Activated naive CD8-positive, alpha-beta T cell treated with anti-CD3 and anti-CD28 coated beads, Interleukin-2, amount 50 U/mL, for 24 hours (primary cell): ENCODE measurements at regions not wholly inside any gene's neighbourhood (a gene's known extent, or its start where the extent isn't known, plus 50 kb on each side); places are given as distances from the start of the nearest gene placed in this dataset.

Experiments used
- ATAC-seq: fragments of 150-1000 bp; cut with Tn5 transposase; one replicate; pipeline ENCODE4 v1.10.0; 2021
- DNase-seq: peaks from one replicate; pipeline ENCODE4 v3.0.0; 2021
- H3K27ac Mint-ChIP-seq: one replicate; pipeline ENCODE4 v1.8.0; 2021; ENCODE audit warnings: mild to moderate bottlenecking, mixed read lengths
- H3K27me3 Mint-ChIP-seq: one replicate; pipeline ENCODE4 v1.8.0; 2021; ENCODE audit warnings: mixed read lengths
- H3K36me3 Mint-ChIP-seq: one replicate; pipeline ENCODE4 v1.8.0; 2021; ENCODE audit warnings: low read depth, mixed read lengths
- H3K4me1 Mint-ChIP-seq: one replicate; pipeline ENCODE4 v1.8.0; 2021; ENCODE audit warnings: mixed read lengths
- H3K4me3 Mint-ChIP-seq: one replicate; pipeline ENCODE4 v1.8.0; 2021; ENCODE audit warnings: mild to moderate bottlenecking, moderate library complexity, mixed read lengths
- H3K9me3 Mint-ChIP-seq: one replicate; pipeline ENCODE4 v1.8.0; 2021; ENCODE audit warnings: mixed read lengths

- no peak for ATAC-seq
- peaks cover 5% of the 10 kb centered on the region for H3K27me3 Mint-ChIP-seq
Observed at GRCh38 chr22:34886391-34886790, 179.6 kb upstream of the ISX start.

GRCh38 chr22:34886812-34887211 is 179.1 kb upstream of the ISX start:
- ATAC-seq (no peak), DNase-seq (no peak)
- H3K9me3 Mint-ChIP-seq = peaks cover 20% of the 10 kb centered on the region
- no peaks in the 10 kb centered on the region for H3K4me1 Mint-ChIP-seq
- peaks cover 2% of the 10 kb centered on the region for H3K36me3 Mint-ChIP-seq
- no peak overlapping the region for H3K4me3 Mint-ChIP-seq
- H3K27ac Mint-ChIP-seq = no peak overlapping the region
- peaks cover 6% of the 10 kb centered on the region for H3K27me3 Mint-ChIP-seq

More at GRCh38 chr22:34886391-34886790, 179.6 kb upstream of the ISX start:
- H3K36me3 Mint-ChIP-seq = peaks cover 2% of the 10 kb centered on the region
- no peak overlapping the region for H3K4me3 Mint-ChIP-seq
- no peak overlapping the region for H3K27ac Mint-ChIP-seq
- no peak for DNase-seq
- H3K4me1 Mint-ChIP-seq = no peaks in the 10 kb centered on the region
- H3K9me3 Mint-ChIP-seq = peaks cover 20% of the 10 kb centered on the region

- no peaks in the 10 kb centered on the region for H3K27me3 Mint-ChIP-seq
- no peaks in the 10 kb centered on the region for H3K9me3 Mint-ChIP-seq
- H3K27ac Mint-ChIP-seq = no peak overlapping the region
- no peak for DNase-seq
- no peaks in the 10 kb centered on the region for H3K36me3 Mint-ChIP-seq
- no peak for ATAC-seq
- H3K4me1 Mint-ChIP-seq = no peaks in the 10 kb centered on the region
- H3K4me3 Mint-ChIP-seq = no peak overlapping the region
Observed at GRCh38 chr22:34897126-34897525, 168.8 kb upstream of the ISX start.

- Mint-ChIP-seq H3K9me3 (no peaks in the 10 kb centered on the region), H3K36me3 (no peaks in the 10 kb centered on the region), H3K4me3 (no peak overlapping the region), H3K27ac (no peak overlapping the region), H3K4me1 (no peaks in the 10 kb centered on the region), H3K27me3 (peaks cover 3% of the 10 kb centered on the region)
- ATAC-seq (no peak), DNase-seq (no peak)
Observed at GRCh38 chr22:34902335-34902734, 163.6 kb upstream of the ISX start.

- ATAC-seq = no peak
- no peak overlapping the region for H3K27ac Mint-ChIP-seq
- H3K4me3 Mint-ChIP-seq = no peak overlapping the region
- DNase-seq = no peak
- H3K4me1 Mint-ChIP-seq = no peaks in the 10 kb centered on the region
- H3K9me3 Mint-ChIP-seq = peaks cover 10% of the 10 kb centered on the region
- peaks cover 5% of the 10 kb centered on the region for H3K27me3 Mint-ChIP-seq
- H3K36me3 Mint-ChIP-seq = no peaks in the 10 kb centered on the region
Observed at GRCh38 chr22:34903416-34903815, 162.5 kb upstream of the ISX start.

GRCh38 chr22:34904486-34904885 is 161.5 kb upstream of the ISX start:
- ATAC-seq = no peak
- Mint-ChIP-seq H3K27ac (no peak overlapping the region), H3K27me3 (peaks cover 5% of the 10 kb centered on the region), H3K9me3 (peaks cover 11% of the 10 kb centered on the region), H3K4me3 (no peak overlapping the region), H3K36me3 (no peaks in the 10 kb centered on the region), H3K4me1 (no peaks in the 10 kb centered on the region)
- DNase-seq = no peak

GRCh38 chr22:34913826-34914225 is 152.1 kb upstream of the ISX start:
- no peak for ATAC-seq
- Mint-ChIP-seq H3K4me3 (no peak overlapping the region), H3K4me1 (no peaks in the 10 kb centered on the region), H3K27ac (no peak overlapping the region), H3K9me3 (no peaks in the 10 kb centered on the region), H3K27me3 (peaks cover 2% of the 10 kb centered on the region), H3K36me3 (no peaks in the 10 kb centered on the region)
- no peak for DNase-seq

GRCh38 chr22:34914846-34915245 is 151.1 kb upstream of the ISX start:
- Mint-ChIP-seq H3K4me3 (no peak overlapping the region), H3K27ac (no peak overlapping the region), H3K27me3 (peaks cover 2% of the 10 kb centered on the region), H3K4me1 (no peaks in the 10 kb centered on the region), H3K36me3 (no peaks in the 10 kb centered on the region), H3K9me3 (no peaks in the 10 kb centered on the region)
- DNase-seq (no peak), ATAC-seq (no peak)

GRCh38 chr22:34917239-34917638 is 148.7 kb upstream of the ISX start:
- no peak overlapping the region for H3K27ac Mint-ChIP-seq

GRCh38 chr22:34931026-34931425 is 134.9 kb upstream of the ISX start:
- no peak for DNase-seq
- Mint-ChIP-seq H3K9me3 (peaks cover 4% of the 10 kb centered on the region), H3K4me3 (no peak overlapping the region), H3K27me3 (no peaks in the 10 kb centered on the region), H3K36me3 (no peaks in the 10 kb centered on the region), H3K4me1 (no peaks in the 10 kb centered on the region), H3K27ac (no peak overlapping the region)
- no peak for ATAC-seq

More at GRCh38 chr22:34917239-34917638, 148.7 kb upstream of the ISX start:
- H3K4me1 Mint-ChIP-seq = no peaks in the 10 kb centered on the region
- DNase-seq (no peak), ATAC-seq (no peak)
- H3K4me3 Mint-ChIP-seq = no peak overlapping the region
- no peaks in the 10 kb centered on the region for H3K9me3 Mint-ChIP-seq
- H3K36me3 Mint-ChIP-seq = no peaks in the 10 kb centered on the region
- H3K27me3 Mint-ChIP-seq = peaks cover 2% of the 10 kb centered on the region

GRCh38 chr22:34934261-34934660 is 131.7 kb upstream of the ISX start:
- Mint-ChIP-seq H3K36me3 (no peaks in the 10 kb centered on the region), H3K9me3 (peaks cover 8% of the 10 kb centered on the region), H3K4me1 (no peaks in the 10 kb centered on the region), H3K27me3 (no peaks in the 10 kb centered on the region), H3K27ac (no peak overlapping the region), H3K4me3 (no peak overlapping the region)
- no peak for ATAC-seq
- DNase-seq = no peak

- peaks cover 8% of the 10 kb centered on the region for H3K9me3 Mint-ChIP-seq
Observed at GRCh38 chr22:34943830-34944229, 122.1 kb upstream of the ISX start.

GRCh38 chr22:34946339-34946985 is 119.5 kb upstream of the ISX start:
- ATAC-seq (no peak), DNase-seq (no peak)
- Mint-ChIP-seq H3K4me1 (no peaks in the 10 kb centered on the region), H3K36me3 (no peaks in the 10 kb centered on the region), H3K27ac (no peak overlapping the region), H3K9me3 (no peaks in the 10 kb centered on the region), H3K4me3 (no peak overlapping the region), H3K27me3 (peaks cover 2% of the 10 kb centered on the region)

More at GRCh38 chr22:34943830-34944229, 122.1 kb upstream of the ISX start:
- peaks cover 2% of the 10 kb centered on the region for H3K27me3 Mint-ChIP-seq
- no peaks in the 10 kb centered on the region for H3K36me3 Mint-ChIP-seq
- no peak overlapping the region for H3K4me3 Mint-ChIP-seq
- no peaks in the 10 kb centered on the region for H3K4me1 Mint-ChIP-seq
- no peak for DNase-seq
- H3K27ac Mint-ChIP-seq = no peak overlapping the region
- no peak for ATAC-seq

- H3K4me3 Mint-ChIP-seq = no peak overlapping the region
- no peaks in the 10 kb centered on the region for H3K4me1 Mint-ChIP-seq
- ATAC-seq (no peak), DNase-seq (no peak)
- H3K9me3 Mint-ChIP-seq = no peaks in the 10 kb centered on the region
- no peak overlapping the region for H3K27ac Mint-ChIP-seq
- H3K27me3 Mint-ChIP-seq = no peaks in the 10 kb centered on the region
- no peaks in the 10 kb centered on the region for H3K36me3 Mint-ChIP-seq
Observed at GRCh38 chr22:34950489-34950888, 115.5 kb upstream of the ISX start.

GRCh38 chr22:34951212-34951611 is 114.7 kb upstream of the ISX start:
- Mint-ChIP-seq H3K9me3 (no peaks in the 10 kb centered on the region), H3K4me3 (no peak overlapping the region), H3K36me3 (no peaks in the 10 kb centered on the region), H3K27ac (no peak overlapping the region), H3K27me3 (no peaks in the 10 kb centered on the region), H3K4me1 (no peaks in the 10 kb centered on the region)
- no peak for ATAC-seq
- DNase-seq = no peak

- Mint-ChIP-seq H3K27me3 (no peaks in the 10 kb centered on the region), H3K36me3 (no peaks in the 10 kb centered on the region), H3K4me3 (no peak overlapping the region), H3K9me3 (no peaks in the 10 kb centered on the region), H3K4me1 (no peaks in the 10 kb centered on the region), H3K27ac (no peak overlapping the region)
- DNase-seq (no peak), ATAC-seq (no peak)
Observed at GRCh38 chr22:34960005-34960404, 106.0 kb upstream of the ISX start.
